GM10266 (cell line): ENCODE measurements at regions not wholly inside any gene's neighbourhood (a gene's known extent, or its start where the extent isn't known, plus 50 kb on each side); places are given as distances from the start of the nearest gene placed in this dataset.
"Not testable (repeated sequence)": the region's sequence is repeated elsewhere in the genome, so short reads cannot be mapped to it uniquely, and the experiment has no call there.

ENCODE experiments used
- DNase-seq: peaks from one replicate; pipeline ENCODE4 v3.0.0; 2012; ENCODE audit errors: extremely low spot score
- CTCF ChIP-seq: IDR thresholded peaks from 2 replicates; pipeline ENCODE4 v1.5.1; 2012; ENCODE audit warnings: mild to moderate bottlenecking, low read depth; ENCODE audit not compliant: control insufficient read depth, insufficient read depth; ENCODE audit errors: missing control alignments

DNA sequence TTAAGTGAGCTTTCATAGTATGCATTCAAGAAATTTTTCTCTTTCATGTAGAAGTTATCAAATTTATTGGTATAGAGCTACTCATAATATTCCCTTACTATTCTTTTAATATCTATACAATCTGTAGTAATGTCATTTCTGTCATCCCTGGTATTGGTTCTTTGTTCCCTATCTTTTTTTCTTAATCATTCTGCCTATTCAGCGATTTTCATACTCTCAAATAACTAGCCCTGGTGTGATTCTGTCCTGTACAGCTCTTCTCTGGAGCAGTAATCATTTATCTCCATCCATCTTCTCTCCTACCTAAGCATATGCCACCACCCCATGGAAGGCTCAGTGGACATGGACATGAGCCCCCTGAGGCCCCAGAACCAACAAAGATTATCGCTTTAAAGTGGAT, 213.2 kb upstream of the NEBL start:
- no peak for TF ChIP-seq CTCF

GRCh38 chr10:21106931-21107330, 209.8 kb upstream of the NEBL start:
- DNase-seq: not testable (repeated sequence)

More for the DNA sequence above, 213.2 kb upstream of the NEBL start:
- no peak for DNase-seq

GRCh38 chr10:21105331-21105730, 208.2 kb upstream of the NEBL start:
- not testable (repeated sequence) for DNase-seq

DNA sequence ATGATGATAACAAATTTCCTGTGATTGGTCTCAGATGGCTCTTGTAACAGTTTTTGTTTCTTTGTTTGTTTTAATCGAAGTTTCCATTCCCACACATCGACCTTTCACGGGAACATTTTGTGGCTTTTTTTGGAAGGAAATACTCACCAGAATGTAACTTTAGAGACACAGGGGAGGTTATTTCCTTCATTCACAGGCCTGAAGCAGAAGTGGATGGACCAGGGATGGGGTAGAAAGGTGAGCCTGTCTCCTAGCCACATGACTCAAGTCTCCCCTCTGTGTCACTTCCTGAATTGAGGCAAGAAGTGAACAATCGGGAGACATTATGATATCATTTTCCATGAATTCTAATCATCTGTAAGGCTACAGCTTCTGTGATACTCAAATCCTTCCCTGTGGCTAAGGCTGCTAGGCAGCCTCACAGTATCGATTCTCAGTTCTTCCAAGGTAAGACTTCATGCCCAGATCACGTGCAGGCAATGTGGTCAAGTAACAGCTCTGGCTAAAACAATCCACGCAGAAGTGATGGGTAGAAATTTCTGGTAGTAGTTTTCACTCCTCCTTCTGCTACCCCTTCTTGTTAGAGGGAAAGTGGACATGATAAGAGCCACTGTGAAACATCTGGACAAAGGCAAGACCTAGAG, 203.9 kb upstream of the NEBL start:
- DNase-seq: no peak
- TF ChIP-seq CTCF: no peak

DNA sequence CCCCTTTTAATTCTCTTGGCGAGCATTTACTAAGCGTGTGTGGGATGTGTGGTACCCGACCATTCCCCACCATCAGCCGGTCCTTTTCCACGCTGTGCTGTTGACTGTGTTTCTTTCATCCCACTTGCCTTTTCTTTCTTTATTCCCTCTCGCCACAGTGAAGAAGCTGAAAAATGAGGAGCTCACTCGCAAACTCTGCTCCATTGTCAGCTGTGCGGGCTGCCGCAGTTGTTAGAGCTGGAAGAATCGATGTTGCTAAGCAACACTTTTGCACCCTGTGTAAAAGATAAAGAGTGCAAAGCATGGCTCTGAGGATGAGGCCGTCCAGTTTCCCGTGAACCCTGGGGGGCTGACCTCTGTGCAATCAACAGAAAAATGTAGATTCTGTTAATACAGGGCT, 203.1 kb upstream of the NEBL start:
- TF ChIP-seq CTCF: no peak
- no peak for DNase-seq

- DNase-seq: no peak
- TF ChIP-seq CTCF: no peak
Measured at GRCh38 chr10:21099291-21100062, 202.4 kb upstream of the NEBL start.

DNA sequence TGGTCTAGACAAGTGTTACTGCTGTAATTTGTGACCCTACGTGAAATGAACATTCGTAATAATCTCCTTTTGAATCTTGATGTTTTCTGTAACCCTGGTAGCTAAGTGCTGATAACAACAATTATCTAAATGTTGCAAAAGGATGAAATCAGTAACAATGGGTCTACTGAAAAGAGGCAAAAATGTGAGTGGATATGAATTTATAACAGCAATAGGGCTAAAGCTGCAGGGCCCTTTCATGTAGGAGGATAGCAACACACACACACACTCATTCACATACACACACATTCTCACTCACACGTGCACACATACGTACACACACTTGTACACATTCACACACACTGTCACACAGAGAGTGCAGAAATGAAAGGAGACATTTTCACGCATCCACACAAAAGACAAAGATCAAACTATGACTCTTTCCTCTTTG, 200.8 kb upstream of the NEBL start:
- DNase-seq: no peak
- TF ChIP-seq CTCF: no peak

DNA sequence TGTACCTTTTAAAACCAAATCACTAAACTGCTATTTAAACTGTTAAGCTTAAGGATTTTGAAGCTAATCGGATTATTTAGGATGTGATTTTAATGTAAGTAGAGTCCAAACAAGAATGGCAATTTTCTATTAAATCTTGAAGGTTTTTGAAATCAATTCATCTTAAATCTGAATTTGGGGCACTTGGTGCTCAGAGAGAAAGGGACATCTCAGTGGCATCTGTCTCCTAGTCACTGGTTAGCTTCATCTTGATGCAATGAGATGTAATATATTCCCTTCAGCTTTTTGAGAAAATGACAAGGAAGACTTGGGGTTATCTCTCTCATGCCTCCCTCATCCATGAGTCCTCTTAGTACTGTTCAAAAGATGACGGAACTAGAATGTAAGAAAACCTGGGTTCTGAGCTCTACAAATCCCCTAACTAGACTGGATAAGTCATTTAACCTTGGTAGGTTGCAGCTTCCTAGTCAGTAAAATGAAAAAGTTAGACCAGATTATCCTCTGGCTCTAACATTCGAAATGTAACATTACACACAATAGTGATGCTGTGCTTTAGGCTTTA, 198.5 kb upstream of the NEBL start:
- no peak for TF ChIP-seq CTCF
- DNase-seq: no peak
